ENCODE measurements at regions not wholly inside any gene's neighbourhood (a gene's known extent, or its start where the extent isn't known, plus 50 kb on each side); places are given as distances from the start of the nearest gene placed in this dataset.

DNA sequence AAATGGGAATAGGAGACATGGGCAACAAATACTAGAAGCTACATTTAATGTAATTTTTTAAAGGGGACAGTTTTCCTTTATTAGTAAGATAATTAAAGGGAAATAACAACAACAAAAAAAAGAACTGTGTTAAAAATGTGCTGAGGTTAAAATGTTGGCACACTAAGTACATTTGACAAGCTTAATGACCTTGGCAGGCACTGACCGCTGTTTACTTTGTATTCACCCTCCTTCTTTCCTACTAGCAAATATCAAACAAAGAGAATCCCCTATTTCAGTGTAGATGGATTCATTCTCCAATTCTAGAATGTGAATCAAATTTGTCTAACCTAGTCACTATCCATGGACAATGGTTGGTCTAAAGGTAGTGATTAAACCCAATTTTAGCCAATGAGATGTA is 77.5 kb upstream of the TOMM7 start:
- TF ChIP-seq JUNB (IDR thresholded peaks at IDR 0.05; ENCODE audit: unreplicated experiment) = no peak
- no peak for TF ChIP-seq EZH2phosphoT487 (IDR thresholded peaks at IDR 0.05; ENCODE audit: unreplicated experiment)
- no peak for TF ChIP-seq POLR2AphosphoS5 (IDR thresholded peaks at IDR 0.05; ENCODE audit: low read depth)
- TF ChIP-seq, protein P1, sequence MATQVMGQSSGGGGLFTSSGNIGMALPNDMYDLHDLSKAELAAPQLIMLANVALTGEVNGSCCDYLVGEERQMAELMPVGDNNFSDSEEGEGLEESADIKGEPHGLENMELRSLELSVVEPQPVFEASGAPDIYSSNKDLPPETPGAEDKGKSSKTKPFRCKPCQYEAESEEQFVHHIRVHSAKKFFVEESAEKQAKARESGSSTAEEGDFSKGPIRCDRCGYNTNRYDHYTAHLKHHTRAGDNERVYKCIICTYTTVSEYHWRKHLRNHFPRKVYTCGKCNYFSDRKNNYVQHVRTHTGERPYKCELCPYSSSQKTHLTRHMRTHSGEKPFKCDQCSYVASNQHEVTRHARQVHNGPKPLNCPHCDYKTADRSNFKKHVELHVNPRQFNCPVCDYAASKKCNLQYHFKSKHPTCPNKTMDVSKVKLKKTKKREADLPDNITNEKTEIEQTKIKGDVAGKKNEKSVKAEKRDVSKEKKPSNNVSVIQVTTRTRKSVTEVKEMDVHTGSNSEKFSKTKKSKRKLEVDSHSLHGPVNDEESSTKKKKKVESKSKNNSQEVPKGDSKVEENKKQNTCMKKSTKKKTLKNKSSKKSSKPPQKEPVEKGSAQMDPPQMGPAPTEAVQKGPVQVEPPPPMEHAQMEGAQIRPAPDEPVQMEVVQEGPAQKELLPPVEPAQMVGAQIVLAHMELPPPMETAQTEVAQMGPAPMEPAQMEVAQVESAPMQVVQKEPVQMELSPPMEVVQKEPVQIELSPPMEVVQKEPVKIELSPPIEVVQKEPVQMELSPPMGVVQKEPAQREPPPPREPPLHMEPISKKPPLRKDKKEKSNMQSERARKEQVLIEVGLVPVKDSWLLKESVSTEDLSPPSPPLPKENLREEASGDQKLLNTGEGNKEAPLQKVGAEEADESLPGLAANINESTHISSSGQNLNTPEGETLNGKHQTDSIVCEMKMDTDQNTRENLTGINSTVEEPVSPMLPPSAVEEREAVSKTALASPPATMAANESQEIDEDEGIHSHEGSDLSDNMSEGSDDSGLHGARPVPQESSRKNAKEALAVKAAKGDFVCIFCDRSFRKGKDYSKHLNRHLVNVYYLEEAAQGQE (IDR thresholded peaks at IDR 0.05; ENCODE audit: unreplicated experiment) = no peak
